NCI-H748 (cell line): ENCODE measurements at regions not wholly inside any gene's neighbourhood (a gene's known extent, or its start where the extent isn't known, plus 50 kb on each side); places are given as distances from the start of the nearest gene placed in this dataset.

Source experiments
- DNase-seq: peaks from one replicate; lab custom pipeline; 2025; ENCODE audit not compliant: unreplicated experiment; lab: John Stamatoyannopoulos, UW

DNA sequence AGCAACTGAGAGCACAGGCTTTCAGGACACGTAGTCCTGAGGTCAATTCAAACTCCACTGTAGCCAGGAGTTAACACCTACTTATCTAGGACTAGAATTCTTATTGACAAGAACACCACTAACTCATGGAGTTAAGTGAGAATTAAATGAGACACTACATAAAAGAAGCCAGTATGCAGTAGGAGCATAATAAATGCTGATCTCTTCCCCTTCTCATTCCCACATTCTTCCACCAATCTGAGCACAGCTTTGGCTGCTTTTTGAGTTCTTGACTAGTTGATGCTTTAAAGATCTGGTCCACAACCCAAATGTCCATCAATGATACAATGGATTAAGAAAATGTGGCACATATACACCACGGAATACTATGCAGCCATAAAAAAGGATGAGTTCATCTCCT is 55.2 kb downstream of the TTC32 start:
- no peak for DNase-seq

DNA sequence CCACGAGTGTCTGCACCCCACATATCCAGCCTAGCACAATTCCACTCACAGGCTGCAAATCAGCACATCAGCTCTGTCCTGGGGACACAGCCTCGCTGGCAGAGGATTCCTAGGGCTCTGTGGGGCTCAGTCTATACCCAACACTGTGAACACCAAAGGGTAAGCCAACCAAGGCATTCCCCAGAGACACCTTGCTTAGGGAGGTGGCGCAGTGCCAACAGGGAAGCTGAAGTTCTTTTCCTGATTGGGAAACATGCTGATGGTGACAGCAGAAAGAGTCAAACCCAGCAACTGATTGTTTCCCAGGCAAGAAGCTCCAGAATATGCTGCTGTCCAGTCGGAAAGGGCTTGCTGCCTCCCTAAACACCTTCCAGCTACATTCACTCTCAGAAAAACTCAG is 55.8 kb downstream of the TTC32 start:
- DNase-seq = no peak

DNA sequence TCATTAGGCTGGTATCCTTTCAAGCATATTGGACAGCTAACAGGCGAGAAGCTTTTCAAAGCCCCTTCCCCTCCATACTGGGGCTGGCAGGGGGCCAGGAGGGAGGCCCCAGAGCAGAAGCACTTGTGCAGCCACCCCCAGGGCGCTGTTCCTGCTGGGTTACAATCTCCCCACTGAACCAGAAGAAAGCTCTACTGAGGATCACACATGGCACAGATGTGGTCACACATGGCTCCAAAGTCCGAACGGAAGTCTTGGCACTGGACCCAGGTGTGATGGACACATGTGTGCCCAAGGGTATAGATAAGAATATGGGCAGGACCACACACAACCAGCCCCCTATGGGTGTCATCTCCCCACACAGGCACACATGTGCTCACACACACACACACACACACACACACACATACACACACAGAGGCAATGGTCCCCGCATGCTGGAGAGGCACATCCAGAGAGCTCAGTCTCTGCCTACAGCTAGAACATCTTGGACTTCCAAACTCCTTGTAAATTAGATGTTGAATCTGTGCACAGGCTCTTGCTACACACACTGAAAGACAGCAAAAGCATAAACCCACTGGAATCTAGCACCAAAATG is 56.4 kb downstream of the TTC32 start:
- no peak for DNase-seq

DNA sequence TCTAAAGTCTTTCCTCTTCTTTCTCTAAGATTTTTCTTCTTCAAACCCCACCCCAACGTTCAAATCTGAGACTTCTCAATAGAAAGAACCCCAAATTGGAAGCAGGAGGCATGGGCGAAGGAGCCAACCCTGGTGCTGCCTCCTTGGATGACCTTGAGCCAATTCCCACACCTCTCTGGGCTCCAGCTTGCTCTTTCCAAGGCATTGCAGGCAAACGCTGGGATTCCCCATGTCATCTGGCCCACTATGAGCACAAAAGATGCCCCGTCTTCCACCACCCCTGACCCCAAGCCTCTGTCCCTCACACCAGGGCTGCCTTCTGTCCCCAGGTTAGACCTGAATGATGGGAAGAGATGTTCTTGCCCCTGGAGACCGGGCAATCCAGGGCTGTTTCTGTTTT is 57.0 kb downstream of the TTC32 start:
- no peak for DNase-seq

DNA sequence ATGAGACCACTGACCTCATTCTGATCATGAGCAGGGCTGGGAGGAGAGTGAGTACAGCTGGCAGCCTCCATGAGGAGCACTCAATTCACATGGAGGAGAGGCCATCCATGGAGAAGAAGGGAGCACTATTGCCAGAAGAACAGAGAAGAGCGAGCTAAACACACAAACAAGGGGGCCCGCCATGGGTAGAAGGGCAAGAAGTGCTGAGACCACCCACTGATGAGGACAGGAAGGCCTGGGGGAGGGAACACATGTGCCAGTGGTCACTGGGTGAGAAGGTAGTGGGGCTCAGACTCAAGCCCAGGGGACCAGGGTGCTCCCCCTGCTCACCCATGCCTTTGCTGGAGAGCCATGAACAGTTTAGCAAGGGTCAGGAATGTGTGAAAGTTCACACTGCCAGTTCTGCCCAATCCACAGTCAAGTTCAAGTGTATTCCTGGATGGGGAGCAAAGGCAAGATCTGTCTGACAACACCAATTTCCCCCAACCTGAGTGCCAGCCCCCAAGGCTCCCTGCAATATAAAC is 57.7 kb downstream of the TTC32 start:
- no peak for DNase-seq

DNA sequence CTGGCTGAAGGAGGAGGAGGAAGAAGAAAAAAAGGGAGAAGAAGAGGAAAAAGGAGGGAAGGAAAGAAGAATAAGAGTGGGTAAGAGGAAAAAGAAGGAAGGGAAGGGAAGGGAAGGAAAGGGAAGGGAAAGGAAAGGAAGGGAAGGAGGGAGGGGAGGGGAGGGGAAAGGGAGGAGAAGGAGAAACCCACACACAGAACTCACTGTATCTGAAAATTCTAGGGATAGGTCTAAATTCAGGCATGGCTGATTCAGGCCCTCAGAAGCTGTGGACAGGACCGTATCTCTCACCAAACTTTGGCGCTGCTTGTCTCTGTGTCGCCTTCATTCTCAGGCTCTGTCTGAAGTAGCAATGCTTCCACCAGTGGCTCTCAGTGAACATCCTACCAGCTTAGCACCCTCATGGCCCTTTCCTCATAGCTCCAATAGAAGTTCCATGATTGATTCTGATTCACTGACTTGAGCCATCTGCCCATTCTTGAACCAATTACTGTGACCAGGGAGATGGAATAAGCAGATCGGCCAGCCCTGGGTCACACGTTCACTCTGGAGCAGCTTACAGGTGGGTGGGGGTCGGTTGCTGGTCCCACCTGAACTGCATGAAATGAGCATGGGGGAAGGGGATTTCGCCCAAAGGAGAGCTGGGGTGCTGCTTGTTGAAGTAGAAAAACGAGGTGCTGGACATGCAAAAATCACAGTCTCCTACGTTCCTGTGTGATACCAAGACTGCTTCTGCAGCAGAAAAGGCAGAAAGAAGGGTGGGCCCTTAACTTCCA is 59.7 kb downstream of the TTC32 start:
- no peak for DNase-seq

DNA sequence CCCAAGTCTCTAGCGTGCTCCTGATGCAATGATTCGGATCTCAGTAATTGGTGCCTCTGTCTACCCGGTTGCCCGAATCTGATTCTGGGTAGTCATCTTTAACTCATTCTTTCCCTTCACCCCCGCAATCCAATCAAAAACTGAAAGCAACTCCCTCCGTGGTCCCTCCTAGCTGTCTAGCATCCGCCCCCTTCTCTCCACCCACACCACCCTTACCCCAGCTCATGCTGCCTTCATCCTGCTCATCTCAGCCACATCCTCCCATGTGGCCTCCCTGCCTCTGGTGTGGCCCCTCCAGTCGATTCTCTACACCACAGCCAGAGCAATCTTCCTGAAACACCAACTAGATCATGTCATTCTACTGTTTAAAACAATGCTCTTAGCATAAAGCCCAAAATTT is 62.3 kb downstream of the TTC32 start:
- DNase-seq = no peak

DNA sequence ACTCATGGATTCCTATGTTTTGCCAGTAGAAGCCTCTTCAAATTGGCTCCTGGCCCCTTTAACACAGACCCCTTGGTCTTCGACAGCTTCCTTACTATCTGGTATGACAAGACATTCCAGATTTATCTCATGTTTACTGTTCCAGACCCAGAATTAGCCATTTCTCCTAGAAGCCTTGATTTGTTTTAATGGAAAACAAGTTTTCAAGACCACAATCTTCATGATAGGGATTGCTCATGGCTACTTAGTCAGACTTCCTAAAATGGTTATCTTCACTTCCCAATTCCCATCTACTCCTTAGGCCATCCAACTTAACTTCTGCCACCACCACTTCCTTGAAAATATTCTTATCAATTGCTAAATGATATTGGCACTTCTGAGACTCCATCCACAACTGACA is 63.2 kb downstream of the TTC32 start:
- DNase-seq = no peak

DNA sequence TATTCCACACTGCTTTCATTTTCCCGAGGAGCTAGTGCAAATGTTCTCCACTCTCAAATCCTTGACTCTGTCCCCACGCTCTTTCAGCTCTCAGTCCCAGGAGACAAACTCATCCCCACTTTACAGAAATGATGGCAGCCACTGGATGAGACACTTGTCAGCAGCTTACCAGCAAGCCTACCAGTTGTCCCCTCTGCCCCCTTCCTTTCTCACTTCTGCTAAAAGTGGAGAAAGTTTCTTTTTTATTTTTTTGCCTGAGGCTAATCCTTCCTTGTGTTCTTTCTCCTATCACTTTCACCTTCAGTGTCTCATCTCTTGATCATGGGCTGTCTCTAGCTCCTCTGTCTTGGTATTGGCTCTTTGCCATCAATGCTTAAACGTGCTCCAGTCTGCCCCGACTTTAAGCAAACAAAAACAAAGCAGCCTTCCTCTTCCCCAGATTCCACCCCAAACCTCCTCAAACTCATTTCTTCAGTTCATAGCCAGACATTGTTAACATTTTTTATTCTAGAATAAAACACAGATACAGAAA is 64.5 kb downstream of the TTC32 start:
- peak; percentile 30 for DNase-seq

DNA sequence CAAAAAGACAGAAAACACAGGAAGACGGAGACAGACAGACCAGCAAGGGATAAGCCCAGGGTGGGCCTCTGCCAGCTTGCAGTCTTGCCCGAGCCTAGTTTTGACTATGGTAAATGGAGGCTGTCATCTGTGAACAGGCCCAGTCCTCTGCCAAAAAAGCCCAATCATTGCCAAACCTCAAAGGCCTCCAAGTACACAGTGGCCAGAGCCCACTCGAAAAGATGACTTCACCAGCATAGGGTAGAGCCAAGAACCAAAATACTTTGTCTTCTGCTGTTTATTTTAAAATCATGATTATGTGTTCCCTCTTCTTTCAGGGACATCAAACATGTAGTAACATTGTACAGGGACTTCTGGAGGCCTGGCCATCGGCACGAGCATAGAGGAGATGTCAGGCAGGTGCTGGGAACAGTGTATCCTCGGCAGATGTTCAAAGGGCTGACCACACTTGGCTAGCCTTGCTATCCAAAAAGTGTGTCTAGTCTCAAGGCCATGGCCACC is 66.0 kb downstream of the TTC32 start:
- DNase-seq = no peak

DNA sequence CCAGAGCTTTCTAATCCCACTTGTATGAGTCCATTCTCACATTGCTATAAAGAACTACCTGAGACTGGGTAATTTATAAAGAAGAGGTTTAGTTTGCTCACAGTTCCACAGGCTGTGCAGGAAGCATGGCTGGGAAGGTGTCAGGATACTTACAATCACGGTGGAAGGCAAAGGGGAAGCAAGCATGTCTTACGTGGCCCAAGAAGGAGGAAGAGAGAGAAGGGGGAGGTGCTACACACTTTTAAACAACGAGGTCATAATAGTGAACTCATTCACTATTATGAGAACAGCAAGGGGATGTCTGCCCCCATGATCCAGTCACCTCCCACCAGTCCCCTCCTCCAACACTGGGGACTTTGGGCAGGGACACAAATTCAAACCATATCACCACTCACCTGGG is 67.8 kb downstream of the TTC32 start:
- no peak for DNase-seq

DNA sequence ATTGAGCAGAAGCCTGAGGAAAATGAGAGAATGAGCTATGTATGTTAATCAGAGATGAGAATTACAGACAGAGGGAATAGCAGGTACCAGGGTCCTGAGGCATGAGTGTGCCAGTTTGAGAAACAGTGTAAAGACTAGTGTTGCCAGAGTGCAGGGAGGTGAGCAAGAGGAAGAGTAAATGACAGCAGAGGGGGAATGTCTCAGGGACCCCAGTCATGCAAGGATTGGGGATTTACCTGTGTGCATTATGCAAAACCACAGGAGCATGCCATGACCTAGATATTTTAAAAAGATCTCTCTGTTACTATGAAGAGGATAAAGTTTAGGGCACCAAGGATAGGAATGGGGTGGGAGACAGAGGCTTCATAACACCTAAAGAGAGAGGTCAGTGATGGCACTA is 72.1 kb downstream of the TTC32 start:
- no peak for DNase-seq

DNA sequence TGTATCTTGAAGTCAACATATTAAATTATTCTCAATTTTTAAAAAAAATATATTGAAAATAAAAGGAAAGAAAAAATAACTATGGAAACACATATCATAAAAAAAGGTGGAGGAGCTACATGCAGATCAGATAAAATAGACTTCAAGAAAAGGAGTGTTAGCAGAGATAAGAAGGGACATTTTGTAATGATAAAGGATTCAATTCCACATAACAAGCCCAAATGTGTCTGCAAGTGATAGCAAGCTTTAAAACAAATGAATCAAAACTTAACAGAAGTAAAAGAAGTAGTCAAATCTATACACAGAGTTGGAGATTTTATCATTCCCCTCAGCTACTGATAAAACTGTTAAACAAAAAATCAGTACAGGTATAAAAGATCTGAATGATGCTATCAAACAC is 74.9 kb downstream of the TTC32 start:
- no peak for DNase-seq

DNA sequence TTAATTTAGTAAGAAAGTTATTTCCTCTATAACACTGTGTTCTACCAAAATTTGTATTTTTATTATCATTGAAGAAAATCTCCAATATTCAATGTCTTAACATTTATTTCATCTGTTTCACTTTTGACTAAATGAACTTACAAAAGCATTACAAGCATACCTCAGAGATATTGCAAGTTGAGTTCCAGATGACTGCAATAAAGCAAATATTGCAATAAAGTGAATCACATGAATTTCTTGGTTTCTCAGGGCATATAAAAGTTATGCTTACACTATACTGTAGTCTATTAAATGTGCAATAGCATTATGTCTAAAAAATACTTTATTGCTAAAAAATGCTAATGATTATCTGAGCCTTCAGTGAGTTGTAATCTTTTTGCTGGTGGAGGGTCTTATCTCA is 78.3 kb downstream of the TTC32 start:
- DNase-seq = no peak

DNA sequence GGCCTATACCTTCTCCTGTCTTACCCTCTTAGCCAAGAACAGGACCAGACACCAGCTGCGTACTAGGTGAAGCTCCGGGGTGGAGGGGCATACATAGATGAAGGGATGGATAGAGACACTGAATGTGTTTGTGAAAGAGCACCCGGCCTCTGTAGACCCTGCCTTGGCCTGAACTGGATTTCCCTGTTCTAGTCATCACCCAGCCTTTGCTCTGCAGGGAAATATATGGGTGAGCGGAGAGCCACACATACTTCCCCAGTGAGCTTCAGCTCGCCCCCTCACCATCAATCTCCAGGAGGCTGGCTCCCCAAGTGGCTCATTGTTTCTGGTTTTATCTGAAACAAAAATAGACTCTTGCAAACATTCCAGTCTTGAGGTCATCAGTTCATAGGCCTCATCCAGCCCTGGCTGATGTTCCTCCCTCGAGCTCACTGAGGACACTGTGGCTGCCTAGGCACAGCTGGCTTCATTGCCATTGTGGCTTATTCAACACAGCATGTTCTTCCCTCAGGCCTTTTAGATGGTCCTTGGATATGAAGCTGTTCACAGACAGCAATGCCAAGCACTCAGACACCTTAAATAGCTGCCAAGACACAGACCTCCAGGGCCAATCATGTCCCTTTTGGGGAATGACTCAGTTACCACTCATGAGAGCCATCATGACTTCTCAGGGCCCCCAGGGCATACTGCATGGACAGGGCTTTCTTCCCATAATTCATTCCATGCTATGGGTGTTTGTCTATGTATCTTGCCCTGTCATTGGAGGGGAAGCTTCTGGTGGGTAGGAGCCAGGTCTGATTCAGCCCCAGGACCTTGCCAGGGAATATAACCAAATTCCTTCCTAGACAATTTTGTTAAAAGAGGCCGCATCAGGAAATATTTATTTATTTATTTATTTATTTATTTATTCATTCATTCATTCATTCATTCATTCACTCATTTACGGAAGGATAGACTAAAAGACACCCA is 82.4 kb downstream of the TTC32 start:
- DNase-seq = no peak

DNA sequence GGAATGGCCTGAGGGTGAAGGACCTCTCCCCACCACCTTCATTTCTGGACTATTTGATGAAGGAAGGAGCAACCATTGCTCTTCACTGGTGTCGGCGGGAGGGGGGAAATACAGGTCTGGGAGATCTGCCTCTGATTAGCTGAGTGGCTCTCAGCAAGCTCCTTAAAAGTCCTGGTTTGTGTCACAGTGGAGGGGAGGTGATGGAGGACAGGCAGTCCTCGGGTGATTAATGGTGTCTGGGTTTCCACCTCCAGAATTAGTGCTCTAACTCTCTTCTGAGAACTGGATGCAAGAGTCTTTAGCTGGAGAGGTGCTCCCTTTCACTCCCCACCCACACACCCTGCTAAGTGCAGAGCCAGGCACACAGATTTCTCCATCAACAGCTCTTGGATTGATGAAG is 83.2 kb downstream of the TTC32 start:
- DNase-seq = no peak

DNA sequence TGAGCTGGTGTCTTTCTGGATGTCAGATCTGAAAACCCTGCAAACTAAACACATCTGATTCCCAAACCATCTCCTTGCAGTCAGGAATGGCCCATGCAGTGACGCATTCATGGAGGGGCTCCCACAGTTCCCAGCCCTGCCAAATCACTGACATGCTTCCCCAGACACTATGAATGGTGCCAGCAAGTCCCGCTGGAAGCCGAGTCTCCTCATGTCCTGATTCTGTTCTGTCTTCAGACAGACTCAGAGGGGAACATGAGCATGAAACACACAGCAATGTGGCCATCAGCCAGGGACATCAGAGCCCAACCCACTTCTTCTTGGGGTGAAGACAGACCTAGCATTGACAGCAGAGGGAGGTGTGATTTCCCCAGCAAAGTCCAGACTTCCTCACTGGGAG is 83.7 kb downstream of the TTC32 start:
- no peak for DNase-seq

DNA sequence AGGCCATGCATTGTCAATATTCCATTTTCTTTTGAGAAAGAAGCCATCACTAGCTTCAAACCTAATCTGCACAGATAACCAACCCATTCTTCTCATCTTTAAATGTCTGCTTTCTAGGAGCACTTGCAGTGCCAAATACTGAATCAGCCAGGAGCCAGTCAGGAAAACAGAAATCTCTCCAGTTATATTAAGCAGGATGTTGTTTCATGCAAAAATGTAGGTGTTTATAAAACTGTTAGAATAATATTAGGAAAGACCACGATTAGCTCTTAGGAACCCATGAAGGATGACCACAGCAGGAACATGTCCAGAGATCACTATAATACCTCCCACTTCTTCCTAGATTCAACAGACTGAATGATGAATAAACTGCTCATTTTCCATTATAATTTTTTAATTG is 86.0 kb downstream of the TTC32 start:
- DNase-seq = no peak

DNA sequence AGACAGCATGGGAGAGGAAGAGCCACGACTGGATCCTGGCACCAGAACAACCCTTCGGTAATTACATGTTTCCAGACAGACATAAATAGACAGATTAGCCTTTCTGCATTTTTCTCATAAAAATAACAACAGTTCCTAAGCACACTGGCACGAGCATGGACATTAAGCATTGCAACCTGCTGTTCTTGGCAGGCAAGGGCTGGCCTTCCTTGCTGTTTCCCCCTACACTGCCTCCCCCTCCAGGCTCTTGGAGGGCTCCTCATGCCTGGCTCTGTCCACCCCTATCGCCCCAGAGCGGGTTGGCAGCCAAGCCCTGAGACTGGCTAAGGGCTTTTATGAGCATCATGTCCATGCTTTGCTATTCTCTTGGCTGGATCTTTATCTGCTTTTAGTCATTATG is 89.6 kb downstream of the TTC32 start:
- DNase-seq = no peak

DNA sequence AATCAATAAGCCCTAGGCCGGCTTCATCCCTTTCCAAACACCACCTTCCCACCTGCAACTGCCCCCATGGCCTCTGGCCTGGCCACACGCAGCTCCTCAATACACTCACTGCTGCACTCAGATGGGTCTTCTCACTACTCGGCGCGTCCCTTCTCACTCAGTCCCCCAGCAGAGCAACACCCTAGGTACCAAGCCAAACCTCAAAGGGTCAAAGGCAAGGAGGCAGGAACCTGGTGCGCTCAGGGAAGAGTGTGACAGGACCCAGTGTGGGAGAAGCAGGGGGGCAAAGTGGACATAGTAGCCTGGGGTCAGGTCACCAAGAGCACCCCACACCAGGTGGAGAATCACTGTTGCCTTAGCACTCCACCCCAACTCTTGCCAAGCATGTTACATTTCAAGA is 90.6 kb downstream of the TTC32 start:
- DNase-seq = no peak

DNA sequence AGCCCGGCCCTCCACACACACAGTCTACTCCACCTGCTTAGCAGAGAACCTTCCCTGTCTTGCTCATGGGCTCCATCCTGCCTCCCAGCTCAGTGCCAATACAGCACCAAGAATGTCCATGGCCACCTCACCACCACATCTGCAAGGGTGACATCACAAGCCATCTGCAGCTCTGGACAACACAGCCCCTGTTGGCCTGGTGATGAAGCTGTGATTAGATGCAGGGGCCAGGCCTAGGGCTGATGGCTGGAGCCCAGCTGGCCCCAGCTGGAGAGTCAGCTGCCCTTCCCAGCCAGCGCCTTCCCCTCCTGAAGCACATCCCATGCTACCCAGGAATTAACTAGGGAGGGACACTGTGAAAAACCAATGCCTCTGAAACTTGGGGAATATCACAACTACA is 91.1 kb downstream of the TTC32 start:
- DNase-seq = no peak
